ENCODE measurements at regions not wholly inside any gene's neighbourhood (a gene's known extent, or its start where the extent isn't known, plus 50 kb on each side); places are given as distances from the start of the nearest gene placed in this dataset.
A peak's percentile ranks its signal among the peaks of the same experiment; 100 is the strongest.

DNA sequence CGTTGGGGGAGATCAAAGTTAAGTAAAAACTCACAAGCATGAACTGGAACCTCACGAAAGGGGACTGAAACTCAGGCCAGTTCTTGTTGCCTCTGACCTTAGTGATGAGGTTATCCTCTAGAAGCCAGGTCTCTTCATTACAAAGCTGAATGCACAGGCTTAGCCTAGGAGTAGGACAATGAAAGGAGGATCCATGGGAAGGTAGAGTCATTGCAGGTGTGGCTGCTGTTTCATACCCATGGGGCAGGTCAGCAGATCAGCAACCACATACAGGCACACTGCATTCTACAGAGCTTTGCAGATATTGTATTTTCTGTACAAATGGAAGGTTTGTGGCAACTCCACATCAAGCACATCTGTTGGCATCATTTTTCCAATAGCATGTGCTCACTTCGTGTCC is 341.3 kb upstream of the SOX9 start:
- no peak for ATAC-seq (ENCODE audit: low read depth)
- H3K36me3 ChIP-seq (ENCODE audit: control insufficient read depth, insufficient read depth, low read length), result no peaks in the 10 kb centered on the region
- no peak overlapping the region for H3K56ac ChIP-seq (ENCODE audit: extremely low read depth, insufficient read depth, low read length)
- CTCF ChIA-PET, result no interaction called here
- no peak overlapping the region for H4K5ac ChIP-seq (ENCODE audit: low read depth, low read length)
- H3K14ac ChIP-seq (replicated peaks; ENCODE audit: low read depth, low read length), result no peak overlapping the region
- TF ChIP-seq MAFK (IDR thresholded peaks at IDR 0.05; ENCODE audit: low read depth, low read length) (no peak), FOS (IDR thresholded peaks at IDR 0.05; ENCODE audit: low read depth, low read length) (no peak), BHLHE40 (IDR thresholded peaks at IDR 0.05; ENCODE audit: low read depth, low read length) (no peak), CHD1 (IDR thresholded peaks at IDR 0.05; ENCODE audit: low read depth, low read length) (no peak), MAZ (IDR thresholded peaks at IDR 0.05; ENCODE audit: borderline replicate concordance, low read depth, low read length) (no peak), CEBPB (IDR thresholded peaks at IDR 0.05; ENCODE audit: low read depth, low read length) (no peak), SMC3 (IDR thresholded peaks at IDR 0.05; ENCODE audit: low read depth, low read length) (no peak), MXI1 (IDR thresholded peaks at IDR 0.05; ENCODE audit: borderline replicate concordance, low read depth, low read length) (no peak), RFX5 (IDR thresholded peaks at IDR 0.05; ENCODE audit: low read depth, low read length) (no peak), RAD21 (IDR thresholded peaks at IDR 0.05; ENCODE audit: low read length) (no peak), POLR2A (IDR thresholded peaks at IDR 0.05; ENCODE audit: low read depth, low read length) (no peak)
- TF ChIP-seq, protein P1, sequence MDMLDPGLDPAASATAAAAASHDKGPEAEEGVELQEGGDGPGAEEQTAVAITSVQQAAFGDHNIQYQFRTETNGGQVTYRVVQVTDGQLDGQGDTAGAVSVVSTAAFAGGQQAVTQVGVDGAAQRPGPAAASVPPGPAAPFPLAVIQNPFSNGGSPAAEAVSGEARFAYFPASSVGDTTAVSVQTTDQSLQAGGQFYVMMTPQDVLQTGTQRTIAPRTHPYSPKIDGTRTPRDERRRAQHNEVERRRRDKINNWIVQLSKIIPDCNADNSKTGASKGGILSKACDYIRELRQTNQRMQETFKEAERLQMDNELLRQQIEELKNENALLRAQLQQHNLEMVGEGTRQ (IDR thresholded peaks at IDR 0.05; ENCODE audit: low read depth, low read length), result no peak
- TF ChIP-seq, protein P2, sequence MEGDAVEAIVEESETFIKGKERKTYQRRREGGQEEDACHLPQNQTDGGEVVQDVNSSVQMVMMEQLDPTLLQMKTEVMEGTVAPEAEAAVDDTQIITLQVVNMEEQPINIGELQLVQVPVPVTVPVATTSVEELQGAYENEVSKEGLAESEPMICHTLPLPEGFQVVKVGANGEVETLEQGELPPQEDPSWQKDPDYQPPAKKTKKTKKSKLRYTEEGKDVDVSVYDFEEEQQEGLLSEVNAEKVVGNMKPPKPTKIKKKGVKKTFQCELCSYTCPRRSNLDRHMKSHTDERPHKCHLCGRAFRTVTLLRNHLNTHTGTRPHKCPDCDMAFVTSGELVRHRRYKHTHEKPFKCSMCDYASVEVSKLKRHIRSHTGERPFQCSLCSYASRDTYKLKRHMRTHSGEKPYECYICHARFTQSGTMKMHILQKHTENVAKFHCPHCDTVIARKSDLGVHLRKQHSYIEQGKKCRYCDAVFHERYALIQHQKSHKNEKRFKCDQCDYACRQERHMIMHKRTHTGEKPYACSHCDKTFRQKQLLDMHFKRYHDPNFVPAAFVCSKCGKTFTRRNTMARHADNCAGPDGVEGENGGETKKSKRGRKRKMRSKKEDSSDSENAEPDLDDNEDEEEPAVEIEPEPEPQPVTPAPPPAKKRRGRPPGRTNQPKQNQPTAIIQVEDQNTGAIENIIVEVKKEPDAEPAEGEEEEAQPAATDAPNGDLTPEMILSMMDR (conservative IDR thresholded peaks at IDR 0.05; ENCODE audit: low read depth, low read length), result no peak
- TF ChIP-seq, protein P3, sequence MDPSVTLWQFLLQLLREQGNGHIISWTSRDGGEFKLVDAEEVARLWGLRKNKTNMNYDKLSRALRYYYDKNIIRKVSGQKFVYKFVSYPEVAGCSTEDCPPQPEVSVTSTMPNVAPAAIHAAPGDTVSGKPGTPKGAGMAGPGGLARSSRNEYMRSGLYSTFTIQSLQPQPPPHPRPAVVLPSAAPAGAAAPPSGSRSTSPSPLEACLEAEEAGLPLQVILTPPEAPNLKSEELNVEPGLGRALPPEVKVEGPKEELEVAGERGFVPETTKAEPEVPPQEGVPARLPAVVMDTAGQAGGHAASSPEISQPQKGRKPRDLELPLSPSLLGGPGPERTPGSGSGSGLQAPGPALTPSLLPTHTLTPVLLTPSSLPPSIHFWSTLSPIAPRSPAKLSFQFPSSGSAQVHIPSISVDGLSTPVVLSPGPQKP (IDR thresholded peaks at IDR 0.05; ENCODE audit: borderline replicate concordance, low read depth, low read length), result no peak
- in situ Hi-C loops (cut with MboI; ENCODE audit: low sequenced_read_pairs), result no loop called here
- H2AK9ac ChIP-seq (replicated peaks; ENCODE audit: low read depth, low read length, poor library complexity), result peak overlapping the region; percentile 19
- H4K91ac ChIP-seq (ENCODE audit: insufficient read depth, low read depth, low read length), result no peak overlapping the region
- dilution Hi-C loops (cut with HindIII; ENCODE audit: low sequenced_read_pairs, unreplicated experiment), result no loop called here
- H2BK5ac ChIP-seq (ENCODE audit: low read depth, low read length, poor library complexity, severe bottlenecking), result no peak overlapping the region
- no peak for DNase-seq
- H3K4me3 ChIP-seq (ENCODE audit: insufficient read depth, low read depth, low read length), result no peak overlapping the region
- H2AK5ac ChIP-seq (ENCODE audit: low read depth, low read length), result no peak overlapping the region
- H4K8ac ChIP-seq (ENCODE audit: low read depth in 2 of 2, low read length in 2 of 2), result no peak overlapping the region
- H4K20me1 ChIP-seq (ENCODE audit: insufficient read depth, low read length), result no peaks in the 10 kb centered on the region
- no peaks in the 10 kb centered on the region; the same call in 1 of the 2 replicates for H3K27me3 ChIP-seq (ENCODE audit: control insufficient read depth, insufficient read depth, low read length)
- no peaks in the 10 kb centered on the region for H3K9me1 ChIP-seq (ENCODE audit: insufficient read depth, low read length)
- H2BK120ac ChIP-seq (ENCODE audit: low read depth, low read length), result no peak overlapping the region
- no peaks in the 10 kb centered on the region; the same call in 1 of the 2 replicates for H3K9me3 ChIP-seq (ENCODE audit: control insufficient read depth, insufficient read depth, low read length)
- no peak overlapping the region for H3K23ac ChIP-seq (ENCODE audit: low read depth, low read length)
- POLR2A ChIA-PET (ENCODE audit: unreplicated experiment), result no interaction called here
- H3K9ac ChIP-seq (ENCODE audit: low read depth, low read length), result no peak overlapping the region
- no peaks in the 10 kb centered on the region for H3K4me1 ChIP-seq (ENCODE audit: control insufficient read depth, insufficient read depth, low read length)
- H3K4ac ChIP-seq (ENCODE audit: low read depth, low read length), result no peak overlapping the region
- H2AFZ ChIP-seq (replicated peaks; ENCODE audit: low read length, poor library complexity), result no peak overlapping the region
- intact Hi-C loops (cut with micrococcal nuclease), result no loop called here
- H3K18ac ChIP-seq (ENCODE audit: low read depth, low read length), result no peak overlapping the region
- H2BK15ac ChIP-seq (ENCODE audit: low read depth, low read length), result no peak overlapping the region
- no peak overlapping the region for H2BK20ac ChIP-seq (ENCODE audit: low read depth, low read length)
- no peaks in the 10 kb centered on the region for H3K79me1 ChIP-seq (ENCODE audit: low read depth in 1 of 2, low read length in 2 of 2)
- H3K27ac ChIP-seq (ENCODE audit: insufficient read depth, low read length), result no peak overlapping the region
- H3K4me2 ChIP-seq (ENCODE audit: low read depth, low read length), result no peak overlapping the region
- no CpG with 5 or more reads among the region's 3 CpGs for WGBS, 2 experiments (ENCODE audit: extremely low coverage in 2 of 2, insufficient read length in 1 of 2)
- no TSS peak for BruUV-seq (replicated peaks)

All from IMR-90 (cell line).